Stomach (tissue), 4 donors: ENCODE measurements at regions not wholly inside any gene's neighbourhood (a gene's known extent, or its start where the extent isn't known, plus 50 kb on each side); places are given as distances from the start of the nearest gene placed in this dataset.

Experiments
- EP300 ChIP-seq: sonication (generic); formaldehyde crosslinking; IDR thresholded peaks from one replicate; pipeline ENCODE4 v1.6.1; 2017; ENCODE audit warnings: antibody characterized with exemption
- POLR2A ChIP-seq, 4 donors: fragments of 450-650 bp; IDR thresholded peaks; one replicate each; pipeline ENCODE4 v1.6.1; 2016; ENCODE audit warnings: antibody characterized with exemption in 4 of 4, control low read depth in 2 of 4, mild to moderate bottlenecking in 1 of 4, moderate library complexity in 1 of 4

DNA sequence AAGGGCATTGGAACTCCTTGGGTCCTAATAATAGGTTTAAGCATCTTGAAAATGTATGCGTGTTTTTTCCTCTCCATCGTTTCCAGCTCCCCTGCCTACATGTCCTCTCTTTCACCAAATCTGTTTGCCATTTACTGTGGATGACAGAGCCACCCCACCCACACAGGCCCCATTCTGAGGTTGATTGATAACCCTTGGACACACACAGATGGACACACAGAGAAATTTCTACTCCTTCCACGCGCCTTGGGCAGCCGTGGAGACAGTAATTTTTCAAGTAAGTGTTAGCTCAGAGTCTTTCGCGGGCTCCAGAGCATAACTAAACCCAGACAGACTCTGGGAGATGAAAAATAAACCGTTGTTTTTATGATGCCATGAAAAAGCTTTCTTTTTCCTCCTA, 103.3 kb upstream of the NLRP1 start:
- TF ChIP-seq EP300 = no peak
- no peak for TF ChIP-seq POLR2A (IDR thresholded peaks at IDR 0.05)
